RWPE2 (cell line): ENCODE measurements at regions not wholly inside any gene's neighbourhood (a gene's known extent, or its start where the extent isn't known, plus 50 kb on each side); places are given as distances from the start of the nearest gene placed in this dataset.
"Not testable (repeated sequence)": the region's sequence is repeated elsewhere in the genome, so short reads cannot be mapped to it uniquely, and the experiment has no call there.

Experiments used
- ATAC-seq: fragments of 200-7000 bp; cut with Tn5 transposase; 3 replicates; pipeline ENCODE4 v1.9.1; 2021; ENCODE audit warnings: low read depth
- DNase-seq: peaks from one replicate; pipeline ENCODE4 v3.0.0-alpha.2; 2020; ENCODE audit warnings: low spot score
- H3K27ac ChIP-seq: fragments of 450-650 bp; 2 replicates; pipeline ENCODE4 v1.5.1; 2017; ENCODE audit warnings: mild to moderate bottlenecking; ENCODE audit not compliant: poor library complexity, severe bottlenecking
- H3K27me3 ChIP-seq: fragments of 250-450 bp; sonication (Bioruptor Pico); 2 replicates; pipeline ENCODE4 v1.5.1; 2021; ENCODE audit warnings: mild to moderate bottlenecking, moderate library complexity; ENCODE audit not compliant: insufficient read depth, poor library complexity, severe bottlenecking
- H3K36me3 ChIP-seq: fragments of 250-450 bp; sonication (Bioruptor Pico); 2 replicates; pipeline ENCODE4 v1.5.1; 2020; ENCODE audit warnings: low read depth, mild to moderate bottlenecking, moderate library complexity
- H3K4me1 ChIP-seq: fragments of 250-450 bp; sonication (Bioruptor Pico); 2 replicates; pipeline ENCODE4 v1.5.1; 2021; ENCODE audit warnings: mild to moderate bottlenecking, moderate library complexity; ENCODE audit not compliant: insufficient read depth, poor library complexity, severe bottlenecking
- H3K4me3 ChIP-seq: fragments of 250-450 bp; sonication (Bioruptor Pico); 2 replicates; pipeline ENCODE4 v1.5.1; 2021; ENCODE audit warnings: mild to moderate bottlenecking, moderate library complexity; ENCODE audit not compliant: severe bottlenecking
- H3K9me3 ChIP-seq: fragments of 250-450 bp; sonication (Bioruptor Pico); 2 replicates; pipeline ENCODE4 v1.5.1; 2021; ENCODE audit warnings: mild to moderate bottlenecking, moderate library complexity; ENCODE audit not compliant: severe bottlenecking
- CTCF ChIP-seq: fragments of 450-650 bp; IDR thresholded peaks from one replicate; pipeline ENCODE4 v1.5.1; 2017; ENCODE audit warnings: mild to moderate bottlenecking, moderate library complexity; ENCODE audit not compliant: poor library complexity, severe bottlenecking

- Histone ChIP-seq H3K27ac (no peak overlapping the region), H3K4me3 (no peak overlapping the region), H3K27me3 (no peaks in the 10 kb centered on the region), H3K4me1 (no peaks in the 10 kb centered on the region), H3K9me3 (peaks cover 2% of the 10 kb centered on the region), H3K36me3 (no peaks in the 10 kb centered on the region)
- TF ChIP-seq CTCF = no peak
- DNase-seq (no peak), ATAC-seq (no peak)
Measured at GRCh38 chr2:103402944-103403343, 641.1 kb downstream of the TMEM182 start.

- H3K27me3 ChIP-seq, H3K4me3 ChIP-seq, DNase-seq, H3K36me3 ChIP-seq, H3K27ac ChIP-seq, H3K4me1 ChIP-seq, ATAC-seq, H3K9me3 ChIP-seq: not testable (repeated sequence)
Measured at GRCh38 chr2:103403388-103403787, 641.6 kb downstream of the TMEM182 start.

GRCh38 chr2:103410221-103410620, 648.4 kb downstream of the TMEM182 start:
- Histone ChIP-seq H3K4me1 (no peaks in the 10 kb centered on the region), H3K27ac (no peak overlapping the region), H3K4me3 (no peak overlapping the region), H3K36me3 (no peaks in the 10 kb centered on the region), H3K27me3 (no peaks in the 10 kb centered on the region), H3K9me3 (no peaks in the 10 kb centered on the region)
- DNase-seq = no peak
- no peak for ATAC-seq
- no peak for TF ChIP-seq CTCF

GRCh38 chr2:103419506-103419905, 657.7 kb downstream of the TMEM182 start:
- no peaks in the 10 kb centered on the region for H3K36me3 ChIP-seq
- H3K27ac ChIP-seq = no peak overlapping the region
- TF ChIP-seq CTCF = no peak
- no peak for DNase-seq
- no peak for ATAC-seq
- no peaks in the 10 kb centered on the region for H3K27me3 ChIP-seq
- H3K4me3 ChIP-seq = no peak overlapping the region
- no peaks in the 10 kb centered on the region for H3K9me3 ChIP-seq
- no peaks in the 10 kb centered on the region for H3K4me1 ChIP-seq

GRCh38 chr2:103423100-103423499, 661.3 kb downstream of the TMEM182 start:
- no peak for ATAC-seq
- no peak for DNase-seq
- Histone ChIP-seq H3K27me3 (no peaks in the 10 kb centered on the region), H3K4me1 (no peaks in the 10 kb centered on the region), H3K9me3 (no peaks in the 10 kb centered on the region), H3K27ac (no peak overlapping the region), H3K36me3 (no peaks in the 10 kb centered on the region), H3K4me3 (no peak overlapping the region)
- TF ChIP-seq CTCF = no peak

- no peak for TF ChIP-seq CTCF
- ATAC-seq = no peak
Measured at GRCh38 chr2:103427567-103427966, 665.7 kb downstream of the TMEM182 start.

More at GRCh38 chr2:103427567-103427966, 665.7 kb downstream of the TMEM182 start:
- Histone ChIP-seq H3K9me3 (no peaks in the 10 kb centered on the region), H3K27ac (no peak overlapping the region), H3K4me3 (no peak overlapping the region), H3K27me3 (no peaks in the 10 kb centered on the region), H3K36me3 (no peaks in the 10 kb centered on the region), H3K4me1 (no peaks in the 10 kb centered on the region)
- no peak for DNase-seq
